Esophagus squamous epithelium (tissue), 4 donors: ENCODE measurements at regions not wholly inside any gene's neighbourhood (a gene's known extent, or its start where the extent isn't known, plus 50 kb on each side); places are given as distances from the start of the nearest gene placed in this dataset.

Experiments used
- CTCF ChIP-seq, 6 experiments: fragments of 450-650 bp in 4 of 6; fragments of 200-600 bp in 2 of 6; sonication (generic) in 2 of 6; IDR thresholded peaks; one replicate each; pipeline ENCODE4 v1.5.1; 2016 to 2019; ENCODE audit warnings: antibody characterized with exemption in 6 of 6, mild to moderate bottlenecking in 4 of 6, moderate library complexity in 4 of 6
- POLR2A ChIP-seq, 4 donors: fragments of 450-650 bp; IDR thresholded peaks; one replicate each; pipeline ENCODE4 v1.6.1; 2017; ENCODE audit warnings: antibody characterized with exemption in 4 of 4, mild to moderate bottlenecking in 4 of 4, moderate library complexity in 3 of 4

- TF ChIP-seq CTCF (IDR thresholded peaks at IDR 0.05) = no peak
- TF ChIP-seq POLR2A (IDR thresholded peaks at IDR 0.05) = no peak
Observed at GRCh38 chr12:89023936-89024335, 328.4 kb downstream of the DUSP6 start.
